Left forelimb (tissue), 1 donor: ENCODE measurements at regions not wholly inside any gene's neighbourhood (a gene's known extent, or its start where the extent isn't known, plus 50 kb on each side); places are given as distances from the start of the nearest gene placed in this dataset.
"Not testable (repeated sequence)": the region's sequence is repeated elsewhere in the genome, so short reads cannot be mapped to it uniquely, and the experiment has no call there.

Experiments used
- DNase-seq: peaks from one replicate; pipeline ENCODE4 v3.0.0-alpha.2; 2018; ENCODE audit warnings: low spot score

- DNase-seq = no peak
Observed at GRCh38 chr6:80411486-80411885, 305.0 kb downstream of the BCKDHB start.

GRCh38 chr6:80407976-80408375 is 301.5 kb downstream of the BCKDHB start:
- not testable (repeated sequence) for DNase-seq

GRCh38 chr6:80404889-80405288 is 298.4 kb downstream of the BCKDHB start:
- DNase-seq = no peak

- no peak for DNase-seq
Observed at GRCh38 chr6:80403365-80403764, 296.9 kb downstream of the BCKDHB start.

GRCh38 chr6:80402266-80402665 is 295.8 kb downstream of the BCKDHB start:
- no peak for DNase-seq
